Skin of body (tissue), 1 donor: ENCODE measurements at regions not wholly inside any gene's neighbourhood (a gene's known extent, or its start where the extent isn't known, plus 50 kb on each side); places are given as distances from the start of the nearest gene placed in this dataset.

ENCODE experiments used
- DNase-seq: peaks from one replicate; lab custom pipeline; 2025; lab: John Stamatoyannopoulos, UW

DNA sequence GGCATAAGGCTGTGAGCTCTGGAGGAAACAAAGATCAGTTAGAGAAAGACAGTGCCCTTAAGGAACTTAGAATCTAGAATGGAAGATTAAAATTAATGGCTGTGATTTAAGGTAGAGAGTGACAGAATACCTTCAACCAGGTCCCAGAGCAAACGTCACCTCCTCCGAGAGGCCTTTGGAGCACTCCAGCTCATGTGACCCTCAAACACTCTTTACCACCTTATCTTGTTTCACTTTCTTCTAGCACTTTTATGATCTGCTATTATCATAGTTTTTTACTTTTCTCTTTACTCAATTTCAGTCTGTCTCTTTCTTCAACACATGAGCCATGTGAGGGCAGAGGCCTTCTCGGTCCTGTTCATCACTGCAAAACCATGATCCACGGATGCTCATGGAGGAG, 187.0 kb downstream of the SMIM20 start:
- DNase-seq, result no peak

DNA sequence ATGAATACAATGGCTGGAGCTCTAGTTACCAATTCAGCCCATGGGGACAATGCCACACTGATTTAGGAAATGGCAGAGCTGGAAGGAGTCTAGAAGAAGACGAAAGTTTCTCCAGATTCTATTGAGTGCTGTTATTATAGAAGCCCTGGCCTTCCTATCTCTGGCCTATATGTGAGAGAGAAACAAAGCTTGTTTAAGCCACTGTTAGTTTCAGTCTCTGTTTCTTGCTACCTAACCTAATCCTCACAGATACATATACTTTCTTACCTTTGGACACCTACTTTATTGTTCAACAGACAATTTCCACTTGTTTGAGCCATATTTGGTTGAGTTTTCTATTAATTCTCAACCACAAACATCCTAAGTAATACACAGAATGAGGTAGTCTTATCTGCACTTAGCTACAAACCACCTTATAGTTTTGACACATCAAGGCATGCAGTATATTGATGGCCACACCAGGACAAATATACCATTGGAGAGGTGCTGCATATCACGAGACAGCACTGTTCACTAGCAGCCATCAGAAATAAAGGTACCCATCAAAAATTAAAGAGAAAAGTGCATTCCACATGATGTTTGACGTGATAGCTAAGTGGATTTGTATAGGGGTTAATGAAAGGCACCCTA, 190.2 kb downstream of the SMIM20 start:
- DNase-seq, result no peak

DNA sequence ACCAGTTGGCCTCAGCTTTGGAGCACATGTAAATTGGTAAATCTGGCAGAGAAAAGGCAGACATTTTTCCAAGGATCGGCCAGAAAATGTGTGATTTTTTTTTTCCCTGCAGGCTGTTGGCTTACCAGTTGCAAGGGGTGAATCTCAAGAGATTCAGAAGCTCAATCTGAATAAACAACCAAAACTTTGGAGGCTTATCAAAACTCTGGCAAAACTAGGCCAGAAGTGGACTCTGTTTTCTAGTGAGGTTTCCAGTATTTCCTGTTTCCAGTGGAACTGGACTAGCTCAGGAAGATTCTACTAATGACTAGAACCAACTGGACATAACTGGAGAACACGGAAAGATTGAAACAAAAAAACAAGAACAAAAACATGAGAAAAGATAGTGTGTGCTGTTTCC, 191.3 kb downstream of the SMIM20 start:
- DNase-seq, result no peak

DNA sequence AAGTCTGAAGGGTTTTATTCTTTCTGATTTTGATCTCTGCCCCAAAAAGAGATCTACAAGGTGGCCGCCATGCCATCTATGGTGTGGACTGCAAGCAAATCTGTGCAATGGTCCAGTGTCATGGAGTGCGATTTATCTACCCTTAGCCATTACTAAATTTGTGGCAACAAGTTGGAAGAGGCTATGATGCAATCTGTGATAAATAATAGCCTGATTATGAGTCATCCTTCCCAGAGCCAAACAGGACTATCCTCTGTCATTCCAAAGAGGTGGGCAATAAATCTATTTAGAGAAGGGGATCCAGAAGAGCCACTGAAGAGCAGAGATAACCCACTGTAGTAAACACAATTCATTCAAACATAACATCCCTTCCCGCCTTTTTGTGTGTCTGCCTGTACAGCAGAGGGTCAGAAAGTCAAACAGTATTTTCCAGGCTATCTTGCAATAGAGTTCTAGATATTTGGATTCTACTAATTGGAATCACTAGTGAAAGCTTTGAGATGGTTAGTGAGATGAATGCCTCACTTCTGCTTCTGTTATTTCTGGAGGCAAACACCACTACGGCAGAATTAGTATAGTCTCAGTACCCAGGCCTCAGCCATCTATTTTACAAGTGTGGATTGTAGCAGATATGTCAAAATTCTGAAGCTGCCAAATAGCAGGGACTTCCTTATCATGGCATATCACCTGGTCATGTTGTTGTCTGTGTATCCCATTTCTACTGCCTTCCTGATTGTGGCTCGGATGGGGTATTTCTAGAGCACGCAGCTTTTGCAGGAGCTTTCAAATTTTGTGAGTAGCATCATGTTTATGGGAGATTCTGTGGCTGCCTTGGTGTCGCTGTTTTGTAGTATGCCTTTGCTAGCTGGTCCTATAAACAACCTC, 192.0 kb downstream of the SMIM20 start:
- DNase-seq, result no peak

DNA sequence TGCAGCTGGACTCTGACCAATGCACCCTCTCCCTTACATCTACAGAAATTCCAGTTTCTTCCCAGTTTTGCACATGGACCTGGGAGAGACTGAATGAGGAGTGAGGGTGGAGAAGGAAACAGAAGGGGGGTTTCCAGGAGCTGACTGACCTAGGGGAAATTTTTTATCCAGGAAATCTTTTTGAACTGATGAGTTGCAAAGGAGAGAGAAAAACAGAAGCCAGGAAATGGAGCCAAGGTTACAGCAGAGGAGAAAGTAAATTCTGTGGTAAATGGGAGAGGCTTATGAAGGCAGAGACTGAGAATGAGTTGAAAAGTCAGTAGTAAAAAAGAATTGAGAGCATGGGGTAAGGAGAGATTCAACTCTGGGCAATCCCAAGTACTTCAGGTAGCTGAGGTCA, 192.8 kb downstream of the SMIM20 start:
- DNase-seq, result no peak

DNA sequence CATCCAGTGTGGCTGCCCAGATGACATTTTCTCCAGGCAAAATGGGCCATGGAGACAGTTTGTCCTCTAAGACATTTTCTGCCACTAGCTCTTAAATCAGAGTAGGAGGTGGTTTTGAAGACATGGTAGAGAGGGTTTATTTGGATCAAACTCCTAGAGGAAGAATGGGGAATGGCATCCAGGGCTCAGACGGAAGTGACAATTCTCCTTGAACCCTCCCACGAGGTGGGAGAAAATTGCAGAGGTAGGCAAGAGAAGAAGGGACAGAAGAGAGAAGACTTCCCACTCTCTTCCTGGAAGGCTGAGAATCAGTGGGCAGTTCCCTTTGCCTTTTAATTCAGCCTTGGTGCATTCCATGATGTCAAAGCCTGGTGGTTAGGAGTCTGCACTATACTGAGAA, 194.0 kb downstream of the SMIM20 start:
- DNase-seq, result no peak

DNA sequence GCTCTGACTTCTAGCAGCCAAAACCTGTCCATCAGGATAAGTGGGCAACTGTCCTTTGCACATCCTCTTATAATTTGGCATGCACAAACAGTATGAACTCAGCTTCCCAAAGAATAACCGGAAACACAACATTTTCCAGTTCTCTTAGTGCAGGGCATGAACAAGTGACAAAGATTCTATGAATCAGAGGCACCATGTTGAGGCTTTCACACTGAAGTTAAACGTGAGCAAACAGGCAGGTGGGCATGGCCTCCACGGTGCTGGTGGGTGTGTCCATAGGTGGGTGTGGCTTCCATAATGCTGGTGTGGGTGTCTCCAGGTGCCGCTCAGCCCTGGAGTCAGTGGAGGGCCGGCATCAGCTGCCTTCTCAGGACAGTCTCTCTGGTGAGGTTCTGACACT, 196.5 kb downstream of the SMIM20 start:
- DNase-seq, result no peak

DNA sequence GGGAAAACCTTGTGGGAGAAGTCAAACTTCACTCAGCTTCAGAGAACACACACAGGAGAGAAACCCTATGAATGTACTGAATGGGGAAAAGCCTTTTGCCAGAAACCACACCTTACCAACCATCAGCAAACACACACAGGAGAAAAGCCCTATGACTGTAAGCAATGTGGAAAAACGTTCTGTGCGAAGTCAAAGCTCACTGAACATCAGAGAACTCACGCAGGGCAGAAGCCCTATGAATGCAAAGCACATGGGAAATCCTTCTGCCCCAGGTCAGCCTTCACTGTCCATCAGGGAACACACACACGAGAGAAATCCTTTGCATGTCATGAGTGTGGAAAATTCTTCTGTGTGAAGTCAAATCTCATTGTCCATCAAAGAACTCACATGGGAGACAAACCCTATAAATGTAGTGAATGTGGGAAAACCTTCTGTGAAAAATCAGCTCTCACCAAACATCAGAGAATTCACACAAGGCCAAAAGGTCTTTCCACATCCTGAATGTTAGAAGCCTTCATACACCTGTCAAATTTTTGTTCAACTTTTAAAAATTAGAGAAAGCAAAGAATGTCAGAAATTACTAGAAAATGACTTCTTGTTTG, 199.4 kb downstream of the SMIM20 start:
- DNase-seq, result no peak

DNA sequence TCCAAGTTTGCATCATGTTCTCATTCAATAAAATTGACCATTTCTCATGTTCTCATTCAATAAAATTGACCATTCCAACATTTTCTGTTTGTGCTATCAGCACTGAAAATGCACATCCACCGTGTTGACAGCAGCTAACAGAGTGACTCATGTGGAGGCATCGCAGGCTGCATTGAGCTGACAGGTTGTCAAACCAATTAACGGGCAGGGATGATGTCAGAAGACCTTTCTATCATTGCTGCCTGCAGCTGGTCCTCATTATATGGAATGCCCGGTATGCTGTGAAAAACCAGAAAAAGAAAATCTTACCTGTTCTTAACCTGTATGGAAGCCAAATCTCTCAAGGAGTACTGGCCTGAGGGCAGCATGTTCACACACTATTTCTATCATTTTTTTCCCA, 202.0 kb downstream of the SMIM20 start:
- DNase-seq, result no peak

DNA sequence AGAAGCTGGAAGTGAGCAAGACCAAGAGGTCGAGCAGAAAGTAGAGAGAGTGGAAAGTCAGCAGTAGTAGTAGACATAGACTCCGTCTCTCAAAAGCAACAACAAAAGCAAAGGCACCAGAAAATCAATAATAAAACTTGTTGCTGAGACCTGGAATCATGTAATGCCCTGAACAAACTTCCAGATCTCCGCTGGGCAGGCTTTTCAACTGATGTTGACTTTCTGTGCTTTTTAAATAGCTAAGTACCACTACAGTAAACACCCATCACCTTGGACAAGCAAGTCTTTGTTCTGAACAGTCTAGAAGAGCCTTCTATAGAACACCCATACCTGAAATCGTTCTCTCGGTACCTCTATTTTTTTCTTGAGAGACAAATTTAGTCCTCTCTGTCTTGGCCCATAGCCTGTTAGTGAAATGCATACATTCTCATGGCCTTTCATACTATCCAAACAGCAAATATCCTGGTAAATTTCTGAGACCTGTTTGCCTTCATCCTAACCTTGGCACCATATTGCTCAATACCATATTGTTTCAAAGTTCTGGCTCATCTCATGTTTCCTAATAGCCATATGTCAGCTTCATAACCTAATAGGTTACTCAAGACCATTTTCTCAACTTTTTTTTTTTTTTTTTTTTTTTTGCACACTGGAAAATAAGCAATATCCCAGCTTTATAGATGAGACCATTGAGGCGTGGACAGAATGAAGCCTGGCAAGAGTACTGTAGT, 200.6 kb upstream of the RBPJ start:
- DNase-seq, result no peak

DNA sequence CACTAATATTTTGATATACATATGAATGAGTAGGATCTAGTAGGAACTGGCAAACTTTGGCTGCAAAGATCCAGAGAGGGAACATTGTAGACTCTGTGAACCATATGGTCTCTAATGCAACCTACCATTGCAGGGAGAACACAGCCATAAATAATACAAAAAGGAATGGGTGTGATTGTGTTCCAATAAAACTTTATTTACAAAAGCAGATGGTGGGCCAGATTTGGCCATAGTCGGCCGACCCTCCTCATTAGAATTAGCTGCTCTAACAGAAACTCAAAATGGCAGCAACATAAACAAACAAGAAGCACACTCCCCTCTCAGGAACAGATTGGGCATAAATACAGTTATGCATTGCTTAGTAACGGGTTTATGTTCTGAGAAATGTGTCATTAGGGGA, 198.1 kb upstream of the RBPJ start:
- DNase-seq, result no peak

DNA sequence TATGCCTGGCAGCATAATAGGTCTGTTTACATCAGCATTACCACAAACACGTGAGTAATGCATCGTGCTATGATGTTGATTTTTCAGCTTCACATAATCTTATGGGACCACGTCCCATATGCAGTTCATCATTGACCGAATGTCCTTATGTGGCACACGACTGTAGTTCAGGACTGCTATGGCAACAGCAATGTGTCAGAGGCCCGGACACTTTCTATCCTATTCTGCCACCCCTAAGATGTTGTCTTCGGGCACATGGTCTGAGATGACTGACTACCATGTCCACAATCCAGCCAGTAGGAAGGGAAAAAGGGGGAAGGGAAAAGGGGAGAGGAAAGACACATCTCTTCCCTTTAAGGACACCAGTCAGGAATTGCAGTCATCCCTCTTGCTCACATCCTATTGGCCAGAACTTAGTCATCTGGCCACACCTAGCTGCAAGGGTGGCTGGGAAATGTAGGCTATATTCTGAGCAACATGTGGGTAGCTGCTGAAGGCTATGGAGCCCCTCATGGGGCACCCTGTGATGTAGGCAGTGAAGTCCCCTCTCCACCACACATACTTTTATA, 196.0 kb upstream of the RBPJ start:
- no peak for DNase-seq

DNA sequence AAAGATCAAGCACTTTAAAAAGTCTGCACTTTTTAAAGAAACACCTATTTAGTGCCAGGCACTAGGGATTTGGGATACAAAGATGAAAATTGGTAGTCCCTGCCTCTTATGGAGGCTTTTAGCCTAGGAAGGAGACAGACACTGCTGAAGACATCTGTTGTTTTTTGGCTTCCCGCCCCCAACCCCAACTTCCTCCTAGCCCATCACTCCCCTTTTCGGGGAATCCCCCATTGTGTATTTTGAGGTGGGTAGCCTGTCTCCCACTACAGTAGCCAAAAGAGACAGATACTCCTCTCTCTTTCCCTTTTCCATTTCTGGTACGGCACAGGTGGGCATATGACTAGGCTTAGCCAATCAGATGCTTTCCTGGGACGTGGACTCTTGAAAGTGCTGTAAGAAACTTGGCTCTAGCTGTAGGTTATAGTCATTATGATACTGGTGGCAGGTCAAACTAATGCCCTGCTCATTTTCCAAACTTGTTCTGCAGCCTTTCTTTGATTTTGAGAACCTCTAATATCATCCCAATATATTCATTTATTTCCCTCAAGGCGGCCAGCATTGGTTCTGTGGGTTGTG, 194.6 kb upstream of the RBPJ start:
- no peak for DNase-seq

DNA sequence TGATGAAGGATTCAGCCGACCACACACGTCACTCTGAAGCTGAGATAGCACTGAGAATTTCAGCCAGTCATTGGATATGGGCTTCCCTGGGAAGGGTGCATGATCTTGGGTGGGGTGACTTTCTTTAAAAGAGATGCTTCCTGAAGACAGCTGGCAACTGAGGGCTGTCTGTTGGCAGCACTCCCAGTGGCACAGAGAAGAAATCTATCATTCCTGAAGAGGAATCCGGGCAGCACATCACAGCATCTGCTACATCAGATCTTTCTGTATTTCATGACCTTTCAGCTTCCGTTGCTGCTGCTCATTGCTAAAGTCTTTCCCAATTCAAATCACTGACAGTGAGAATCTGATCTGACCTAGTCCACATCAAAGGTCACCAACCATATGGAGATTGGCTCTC, 193.8 kb upstream of the RBPJ start:
- no peak for DNase-seq

DNA sequence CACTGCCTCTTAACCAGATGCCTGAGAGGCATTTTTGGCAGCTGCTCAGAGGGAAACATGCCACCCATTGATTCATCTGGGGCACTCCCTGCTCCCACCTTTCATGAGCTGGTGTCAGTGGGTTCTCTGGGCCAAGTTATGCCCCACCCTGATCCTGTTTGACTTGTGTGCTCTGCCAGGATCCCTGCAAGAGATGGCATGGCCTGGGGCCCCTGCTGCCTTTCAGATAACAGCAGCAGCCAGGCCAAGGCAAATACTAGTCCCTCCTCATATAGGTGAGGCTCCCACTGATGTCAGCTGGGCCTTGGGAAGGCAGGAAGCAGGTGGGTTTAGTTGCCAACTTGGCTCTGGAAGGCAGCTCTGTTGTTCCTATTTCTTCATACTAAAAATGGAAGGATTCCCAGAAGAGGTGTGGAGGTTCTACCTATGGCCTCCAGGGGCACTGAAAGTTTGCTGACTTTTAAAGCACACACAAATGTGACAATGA, 192.9 kb upstream of the RBPJ start:
- DNase-seq, result no peak

DNA sequence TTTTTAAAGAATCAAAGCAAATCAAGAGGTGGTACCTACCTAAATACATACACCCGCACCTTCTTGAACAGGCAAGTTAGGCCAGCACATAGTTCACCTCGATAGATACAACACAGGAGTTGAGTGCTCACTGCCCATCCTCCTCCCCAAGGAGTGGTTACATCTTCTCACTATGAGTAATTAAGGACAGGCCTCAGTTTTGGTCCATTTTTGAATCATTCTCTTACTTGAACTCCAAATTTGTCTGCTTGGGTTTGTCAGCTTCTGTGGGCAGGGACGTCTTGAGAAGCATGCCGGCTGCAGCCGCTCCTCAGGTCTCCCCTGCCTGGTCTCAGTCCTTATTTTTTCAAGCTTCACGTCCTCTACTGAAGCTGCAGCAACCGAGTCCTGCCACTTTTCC, 190.6 kb upstream of the RBPJ start:
- no peak for DNase-seq

DNA sequence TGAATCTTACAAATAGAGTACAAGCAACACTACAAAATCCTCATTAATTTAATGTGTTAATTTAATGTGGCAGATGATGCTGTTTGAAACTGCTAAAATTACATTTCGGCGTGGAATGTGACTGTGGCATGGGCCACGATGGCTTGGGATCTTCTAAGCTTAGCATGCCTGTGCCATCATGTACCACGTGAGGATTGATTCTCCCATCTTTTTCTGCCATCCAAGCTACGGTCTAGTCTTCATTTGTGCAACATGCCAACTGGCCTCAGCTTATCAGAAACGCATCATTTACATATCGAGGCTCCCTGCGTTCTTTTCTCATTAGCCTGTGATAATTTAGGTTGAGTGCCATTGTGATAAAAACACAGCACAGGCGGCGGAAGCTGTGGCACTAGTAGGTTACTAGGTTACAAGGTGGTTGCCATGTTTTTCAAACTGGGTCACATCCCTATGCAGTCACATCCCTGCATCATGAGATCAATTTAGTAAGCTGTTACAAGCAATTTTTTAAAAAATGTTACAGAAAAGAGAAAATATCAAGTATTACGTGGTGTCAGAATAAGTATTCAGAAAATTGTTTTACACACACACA, 189.9 kb upstream of the RBPJ start:
- DNase-seq, result no peak

DNA sequence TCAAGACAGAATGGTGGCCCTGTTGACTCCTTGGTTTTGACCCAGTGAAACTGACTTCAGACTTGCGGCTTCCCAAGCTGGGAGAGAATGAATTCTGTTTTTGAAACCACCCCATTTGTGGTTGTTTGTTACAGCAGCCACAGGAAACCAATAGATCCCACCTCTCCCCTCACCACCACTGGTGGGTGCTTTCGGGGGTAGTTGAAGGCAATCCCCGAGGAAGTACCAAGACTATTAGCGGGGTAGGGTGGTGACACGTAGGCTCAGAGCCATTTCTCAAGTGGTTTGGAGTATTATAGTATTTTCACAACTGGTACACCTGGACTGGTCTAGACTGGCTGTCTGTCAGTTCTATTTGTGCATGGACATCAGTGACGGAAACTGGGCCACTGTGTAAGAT, 189.1 kb upstream of the RBPJ start:
- DNase-seq, result no peak

DNA sequence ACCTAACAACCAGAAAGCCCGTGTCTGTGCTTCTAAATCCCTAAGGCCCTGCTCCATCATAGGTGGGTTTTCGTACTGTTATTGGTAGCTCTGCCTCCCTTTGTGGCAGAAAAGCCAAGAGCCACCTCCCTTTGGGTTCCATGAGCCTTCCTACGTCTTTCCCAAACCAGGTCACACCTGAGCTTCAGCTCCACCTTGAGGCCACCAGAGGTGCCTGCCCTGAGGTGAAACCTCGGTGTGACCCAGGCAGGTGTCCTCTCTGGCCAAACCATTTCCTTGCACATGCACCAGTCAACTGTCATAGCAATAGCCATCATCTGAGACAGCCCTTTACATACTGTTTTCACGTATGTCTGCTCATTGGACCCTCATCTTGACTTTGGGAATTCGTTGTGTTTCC, 188.0 kb upstream of the RBPJ start:
- no peak for DNase-seq

DNA sequence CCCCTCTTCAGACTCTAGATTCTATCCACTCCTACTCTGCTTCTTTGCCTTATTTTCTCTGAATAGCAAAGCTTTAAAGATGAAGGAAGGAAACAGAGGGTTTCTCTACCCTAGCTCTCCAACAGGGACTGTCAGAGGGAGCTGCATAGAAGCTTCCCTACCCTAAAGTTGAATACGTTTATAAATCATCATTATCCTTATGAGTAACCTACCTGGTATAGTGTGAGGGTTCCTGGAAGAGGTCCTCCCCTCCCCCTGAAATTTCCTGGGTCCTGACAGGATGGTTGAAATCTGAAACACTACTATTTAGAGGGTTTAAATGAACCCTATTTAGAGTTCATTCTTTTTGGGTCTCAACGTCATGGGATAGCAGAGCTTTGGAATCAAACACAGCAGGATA, 187.0 kb upstream of the RBPJ start:
- no peak for DNase-seq

DNA sequence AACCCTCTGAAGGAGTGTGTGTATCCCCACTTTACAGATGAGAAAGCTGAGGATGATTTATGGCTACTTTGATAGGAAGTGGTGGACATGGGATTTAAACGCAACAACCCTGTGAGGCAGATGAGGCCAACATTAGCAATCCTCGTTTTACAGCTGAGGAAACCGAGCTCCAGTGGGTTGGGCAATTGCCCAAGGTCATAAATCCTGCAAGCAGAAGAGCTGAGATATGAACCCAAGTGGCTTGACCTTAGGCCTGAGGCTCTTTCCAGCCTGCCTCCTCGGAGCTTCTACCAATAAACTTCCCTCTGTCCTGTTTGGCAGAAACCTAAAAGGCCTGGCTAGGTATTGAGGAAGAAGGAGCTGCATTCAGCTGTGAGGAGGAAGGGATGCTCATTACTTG, 185.5 kb upstream of the RBPJ start:
- no peak for DNase-seq
